ENCODE measurements at regions not wholly inside any gene's neighbourhood (a gene's known extent, or its start where the extent isn't known, plus 50 kb on each side); places are given as distances from the start of the nearest gene placed in this dataset.

DNA sequence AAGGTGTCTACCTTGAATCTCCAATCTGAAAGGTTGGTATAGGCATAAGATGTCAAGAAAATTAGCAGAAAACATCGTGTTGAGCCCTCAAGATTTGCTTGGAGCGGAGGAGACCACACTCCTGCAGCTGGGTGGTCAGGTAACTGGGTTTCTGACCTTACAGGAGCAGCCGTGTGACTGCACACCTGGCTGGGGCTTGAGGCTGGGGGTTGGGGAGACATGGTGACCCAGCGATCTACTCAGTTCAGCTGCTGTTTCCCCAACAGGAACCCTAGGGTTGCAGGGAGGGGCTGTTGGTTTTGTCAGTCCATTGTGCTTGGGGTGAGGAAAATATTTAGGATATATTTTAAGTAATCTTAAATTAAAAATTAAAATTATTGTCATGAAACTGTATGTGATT, 147.0 kb upstream of the ZNF32 start:
- no peaks in the 10 kb centered on the region for H3K9me3 Mint-ChIP-seq
- no peak overlapping the region for H3K27ac Mint-ChIP-seq
- H3K27me3 Mint-ChIP-seq: peaks cover 11 to 18% of the 10 kb centered on the region in 2 donors
- no peaks in the 10 kb centered on the region for H3K4me1 Mint-ChIP-seq
- H3K36me3 Mint-ChIP-seq: no peaks in the 10 kb centered on the region
- H3K4me3 Mint-ChIP-seq: no peak overlapping the region
- DNase-seq (no peak), ATAC-seq (replicated peaks) (no peak)

- Mint-ChIP-seq H3K4me1 (no peaks in the 10 kb centered on the region), H3K4me3 (no peak overlapping the region), H3K27me3 (peaks cover 11 to 18% of the 10 kb centered on the region in 2 donors), H3K36me3 (no peaks in the 10 kb centered on the region), H3K9me3 (no peaks in the 10 kb centered on the region), H3K27ac (no peak overlapping the region)
- DNase-seq (no peak), ATAC-seq (replicated peaks) (no peak)
Observed at GRCh38 chr10:43795093-43795492, 146.4 kb upstream of the ZNF32 start.

- Mint-ChIP-seq H3K36me3 (no peaks in the 10 kb centered on the region), H3K4me1 (no peaks in the 10 kb centered on the region), H3K27ac (no peak overlapping the region), H3K9me3 (no peaks in the 10 kb centered on the region), H3K4me3 (no peak overlapping the region), H3K27me3 (peaks cover 6 to 12% of the 10 kb centered on the region in 2 donors)
- DNase-seq: no peak
- ATAC-seq (replicated peaks): no peak
Observed at GRCh38 chr10:43794181-43794815, 145.6 kb upstream of the ZNF32 start.

GRCh38 chr10:43793704-43794103, 145.0 kb upstream of the ZNF32 start:
- H3K36me3 Mint-ChIP-seq: no peaks in the 10 kb centered on the region
- H3K4me3 Mint-ChIP-seq: no peak overlapping the region
- H3K9me3 Mint-ChIP-seq: peaks cover 0 to 2% of the 10 kb centered on the region in 2 donors
- ATAC-seq (replicated peaks) (no peak), DNase-seq (no peak)
- no peaks in the 10 kb centered on the region for H3K4me1 Mint-ChIP-seq
- H3K27ac Mint-ChIP-seq: no peak overlapping the region
- H3K27me3 Mint-ChIP-seq: peaks cover 0 to 6% of the 10 kb centered on the region in 2 donors

DNA sequence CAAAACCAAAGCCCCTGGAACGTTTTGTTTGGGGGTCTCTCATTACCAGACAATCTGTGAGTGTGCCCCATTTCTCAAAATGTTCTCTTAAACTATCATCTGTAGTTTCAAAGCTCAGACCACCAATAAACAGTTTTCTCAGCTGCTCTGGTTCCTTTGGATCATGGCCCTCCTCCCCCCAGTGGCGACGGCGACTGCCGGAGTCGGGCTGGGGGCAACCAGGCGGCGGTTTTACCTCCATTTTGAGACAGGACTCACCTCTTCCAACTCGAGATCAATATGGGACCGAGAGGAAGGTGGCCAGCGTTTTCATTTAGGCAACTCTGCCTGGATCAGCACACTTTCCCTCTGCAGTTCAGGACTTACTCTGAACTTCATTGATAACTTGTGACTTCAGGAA, 141.5 kb upstream of the ZNF32 start:
- H3K36me3 Mint-ChIP-seq: no peaks in the 10 kb centered on the region
- peaks cover 0 to under 1% of the 10 kb centered on the region in 2 donors for H3K27me3 Mint-ChIP-seq
- no peaks in the 10 kb centered on the region for H3K4me1 Mint-ChIP-seq
- DNase-seq: no peak
- peaks cover 0 to 2% of the 10 kb centered on the region in 2 donors for H3K9me3 Mint-ChIP-seq
- no peak overlapping the region for H3K4me3 Mint-ChIP-seq
- no peak for ATAC-seq (replicated peaks)
- no peak overlapping the region for H3K27ac Mint-ChIP-seq

GRCh38 chr10:43785252-43785651, 136.6 kb upstream of the ZNF32 start:
- ATAC-seq (replicated peaks) (no peak), DNase-seq (no peak)
- no peak overlapping the region for H3K4me3 Mint-ChIP-seq
- no peak overlapping the region for H3K27ac Mint-ChIP-seq
- H3K4me1 Mint-ChIP-seq: no peaks in the 10 kb centered on the region
- H3K27me3 Mint-ChIP-seq: peaks cover 0 to 4% of the 10 kb centered on the region in 2 donors
- peaks cover 0 to 2% of the 10 kb centered on the region in 2 donors for H3K9me3 Mint-ChIP-seq
- H3K36me3 Mint-ChIP-seq: no peaks in the 10 kb centered on the region

- H3K36me3 Mint-ChIP-seq: no peaks in the 10 kb centered on the region
- no peaks in the 10 kb centered on the region for H3K4me1 Mint-ChIP-seq
- no peak for ATAC-seq (replicated peaks)
- peaks cover 0 to 4% of the 10 kb centered on the region in 2 donors for H3K27me3 Mint-ChIP-seq
- no peak overlapping the region for H3K27ac Mint-ChIP-seq
- H3K4me3 Mint-ChIP-seq: no peak overlapping the region
- no peak for DNase-seq
- H3K9me3 Mint-ChIP-seq: no peaks in the 10 kb centered on the region
Observed at GRCh38 chr10:43782814-43783213, 134.1 kb upstream of the ZNF32 start.

DNA sequence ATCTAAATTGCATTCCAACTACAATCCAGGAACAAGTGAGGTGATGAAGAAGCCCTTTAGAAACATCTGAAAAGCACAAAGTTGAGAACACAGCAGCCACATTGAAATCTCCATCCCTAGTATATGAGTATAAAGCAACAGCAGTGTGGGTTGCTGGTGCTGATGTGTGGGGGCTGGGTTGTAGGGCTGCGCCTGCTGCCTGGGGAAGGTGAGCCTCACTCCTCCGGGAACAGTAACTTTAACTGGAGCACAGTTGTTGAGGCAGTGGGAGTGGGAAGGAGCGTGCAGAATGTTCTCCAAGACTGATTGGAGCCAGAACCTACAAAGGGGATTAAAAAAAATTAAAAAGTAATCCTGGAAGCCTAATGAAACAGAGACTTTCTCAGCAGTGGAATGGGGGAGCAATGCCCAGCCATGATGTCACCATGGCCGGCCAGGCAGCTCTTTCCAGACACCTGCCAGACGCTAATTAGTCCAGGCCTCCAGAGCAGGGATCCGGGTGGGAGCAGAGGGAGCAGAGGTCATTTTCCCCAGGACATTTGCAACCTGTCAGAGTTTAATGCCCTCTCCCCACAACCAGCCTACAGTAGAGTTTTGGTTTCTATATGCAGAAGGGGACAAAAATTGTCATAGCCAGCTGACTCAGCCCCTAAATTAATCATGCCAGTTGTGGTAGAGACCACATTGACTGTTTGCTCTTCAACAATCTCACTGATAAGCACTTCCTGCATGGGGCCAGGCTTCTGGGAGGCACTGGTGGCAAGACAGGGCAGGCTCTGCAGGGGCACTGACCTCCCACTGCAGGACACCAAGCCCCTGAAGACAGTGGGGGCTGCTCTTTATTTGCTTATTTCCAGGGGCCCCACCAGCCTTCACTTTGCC, 133.0 kb upstream of the ZNF32 start:
- Mint-ChIP-seq H3K9me3 (no peaks in the 10 kb centered on the region), H3K27me3 (peaks cover 0 to 9% of the 10 kb centered on the region in 2 donors), H3K4me3 (no peak overlapping the region), H3K27ac (no peak overlapping the region), H3K36me3 (no peaks in the 10 kb centered on the region), H3K4me1 (no peaks in the 10 kb centered on the region)
- DNase-seq (no peak), ATAC-seq (replicated peaks) (peak; percentile 14 to 23)

- no peaks in the 10 kb centered on the region for H3K4me1 Mint-ChIP-seq
- ATAC-seq (replicated peaks): no peak
- H3K27me3 Mint-ChIP-seq: peaks cover 0 to 9% of the 10 kb centered on the region in 2 donors
- H3K36me3 Mint-ChIP-seq: no peaks in the 10 kb centered on the region
- H3K4me3 Mint-ChIP-seq: no peak overlapping the region
- no peak for DNase-seq
- H3K9me3 Mint-ChIP-seq: no peaks in the 10 kb centered on the region
- no peak overlapping the region for H3K27ac Mint-ChIP-seq
Observed at GRCh38 chr10:43778571-43778970, 129.9 kb upstream of the ZNF32 start.

DNA sequence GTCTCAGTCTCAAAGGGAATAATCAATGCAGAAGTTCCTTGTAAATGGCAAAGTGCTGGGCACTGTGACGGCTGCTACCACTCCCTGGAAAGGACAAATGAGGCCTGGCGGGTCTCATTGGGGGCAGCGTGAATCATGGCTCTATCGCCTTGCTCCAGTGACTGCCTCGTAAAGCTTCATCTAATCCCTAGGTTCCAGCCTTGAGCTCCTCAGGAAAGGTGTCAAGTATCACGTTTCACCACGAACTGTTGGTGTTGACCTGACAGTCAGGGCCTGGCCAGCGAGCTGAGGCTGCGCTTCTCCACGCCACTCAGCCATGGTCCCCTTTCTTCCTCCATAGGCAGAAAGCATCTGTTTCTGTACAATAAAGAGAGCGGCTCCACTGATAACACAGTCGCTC, 126.7 kb upstream of the ZNF32 start:
- DNase-seq: no peak
- Mint-ChIP-seq H3K27ac (no peak overlapping the region), H3K4me1 (no peaks in the 10 kb centered on the region), H3K36me3 (no peaks in the 10 kb centered on the region), H3K4me3 (no peak overlapping the region), H3K9me3 (peaks cover 2 to 6% of the 10 kb centered on the region in 2 donors), H3K27me3 (peaks cover 6 to 10% of the 10 kb centered on the region in 2 donors)
- no peak for ATAC-seq (replicated peaks)

DNA sequence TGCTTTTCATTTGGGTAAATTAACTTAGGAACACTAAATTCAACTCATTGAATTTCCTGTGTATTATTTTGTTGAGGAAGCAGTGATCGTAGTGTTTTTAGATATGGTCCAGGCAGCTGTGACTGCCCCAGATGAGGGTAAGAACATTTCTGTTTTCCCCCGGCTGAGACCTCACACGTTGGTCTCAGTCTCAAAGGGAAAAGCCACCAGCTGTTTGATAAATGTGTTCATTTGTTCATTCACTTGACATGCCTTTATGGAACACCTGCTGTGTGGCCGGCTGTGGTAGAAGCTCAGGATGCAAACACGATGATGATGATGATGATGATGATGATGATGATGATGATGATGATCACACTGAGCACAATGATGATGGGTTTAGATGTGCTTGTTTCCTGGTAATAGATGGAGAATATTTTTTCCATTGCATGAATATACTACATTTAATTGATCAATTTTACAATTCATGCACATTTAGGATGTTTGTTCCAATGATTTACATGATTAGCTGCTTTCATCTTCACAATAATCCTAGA, 125.6 kb upstream of the ZNF32 start:
- peaks cover 4 to 10% of the 10 kb centered on the region in 2 donors for H3K9me3 Mint-ChIP-seq
- no peaks in the 10 kb centered on the region for H3K36me3 Mint-ChIP-seq
- no peak overlapping the region for H3K27ac Mint-ChIP-seq
- ATAC-seq (replicated peaks): no peak
- DNase-seq: no peak
- no peaks in the 10 kb centered on the region for H3K4me1 Mint-ChIP-seq
- H3K27me3 Mint-ChIP-seq: peaks cover 6 to 10% of the 10 kb centered on the region in 2 donors
- no peak overlapping the region for H3K4me3 Mint-ChIP-seq

DNA sequence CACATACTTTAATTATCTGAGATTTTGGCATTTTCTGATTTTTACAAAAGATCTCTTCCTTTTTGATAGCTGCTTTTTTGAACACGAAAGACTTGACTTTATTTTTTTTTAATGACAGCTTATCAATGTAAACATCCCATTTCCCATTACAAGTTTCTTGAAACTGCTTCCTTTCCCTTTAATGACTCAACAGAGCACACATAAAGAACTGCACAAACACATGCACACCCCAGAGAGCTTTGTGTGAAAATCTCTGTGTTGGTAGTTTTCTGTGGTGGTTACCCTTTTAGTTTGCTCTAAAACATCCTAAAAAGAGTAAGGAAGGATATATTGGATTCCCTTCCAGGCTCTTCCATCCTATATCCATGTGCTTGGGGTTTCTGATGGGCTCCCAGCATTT, 125.1 kb upstream of the ZNF32 start:
- H3K4me1 Mint-ChIP-seq: no peaks in the 10 kb centered on the region
- DNase-seq (no peak), ATAC-seq (replicated peaks) (no peak)
- no peaks in the 10 kb centered on the region for H3K36me3 Mint-ChIP-seq
- no peak overlapping the region for H3K4me3 Mint-ChIP-seq
- H3K27me3 Mint-ChIP-seq: peaks cover 6 to 10% of the 10 kb centered on the region in 2 donors
- H3K9me3 Mint-ChIP-seq: peaks cover 4 to 11% of the 10 kb centered on the region in 2 donors
- H3K27ac Mint-ChIP-seq: no peak overlapping the region

DNA sequence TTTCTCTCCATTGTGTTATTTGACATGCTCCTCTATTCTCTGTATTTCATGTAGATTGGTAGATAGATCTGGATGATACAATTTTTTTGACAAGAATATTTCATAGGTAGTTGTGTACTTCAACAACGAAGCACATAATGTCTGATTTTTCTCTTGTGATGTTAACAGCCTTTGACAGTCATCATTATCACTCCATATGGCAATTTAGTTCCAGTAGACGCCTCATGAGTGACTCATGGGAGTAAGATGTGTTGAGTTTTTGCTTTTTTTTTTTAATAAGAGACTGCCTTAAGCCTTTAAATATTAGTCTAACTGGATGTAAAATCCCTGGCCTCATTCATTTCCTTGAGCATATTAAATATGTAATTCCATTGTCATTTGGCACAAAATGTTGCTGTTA, 123.5 kb upstream of the ZNF32 start:
- Mint-ChIP-seq H3K27ac (no peak overlapping the region), H3K9me3 (peaks cover 6 to 25% of the 10 kb centered on the region in 2 donors), H3K4me3 (no peak overlapping the region), H3K27me3 (peaks cover 6 to 7% of the 10 kb centered on the region in 2 donors), H3K36me3 (no peaks in the 10 kb centered on the region), H3K4me1 (no peaks in the 10 kb centered on the region)
- DNase-seq: no peak
- no peak for ATAC-seq (replicated peaks)

DNA sequence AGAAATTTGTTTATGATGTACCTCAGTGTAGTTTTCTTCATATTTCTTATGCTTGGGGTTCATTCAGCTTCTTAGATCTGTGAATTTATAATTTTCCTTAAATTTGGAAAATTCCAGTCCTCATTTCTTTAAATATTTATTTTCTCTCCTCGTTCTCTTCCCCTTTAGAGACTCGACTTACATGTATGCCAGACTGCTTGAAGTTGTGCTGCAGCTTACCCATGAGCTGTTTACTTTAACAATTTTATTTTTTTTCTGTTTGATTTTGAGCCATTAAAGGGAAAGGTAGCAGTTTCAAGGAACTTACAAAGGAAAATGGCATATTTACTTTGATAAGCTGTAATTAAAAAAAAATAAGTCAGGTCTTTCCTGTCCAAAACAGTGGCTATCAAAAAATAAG, 123.0 kb upstream of the ZNF32 start:
- H3K27ac Mint-ChIP-seq: no peak overlapping the region
- H3K36me3 Mint-ChIP-seq: no peaks in the 10 kb centered on the region
- ATAC-seq (replicated peaks) (no peak), DNase-seq (no peak)
- H3K4me3 Mint-ChIP-seq: no peak overlapping the region
- H3K4me1 Mint-ChIP-seq: no peaks in the 10 kb centered on the region
- peaks cover 7 to 25% of the 10 kb centered on the region in 2 donors for H3K9me3 Mint-ChIP-seq
- H3K27me3 Mint-ChIP-seq: peaks cover 5 to 6% of the 10 kb centered on the region in 2 donors

DNA sequence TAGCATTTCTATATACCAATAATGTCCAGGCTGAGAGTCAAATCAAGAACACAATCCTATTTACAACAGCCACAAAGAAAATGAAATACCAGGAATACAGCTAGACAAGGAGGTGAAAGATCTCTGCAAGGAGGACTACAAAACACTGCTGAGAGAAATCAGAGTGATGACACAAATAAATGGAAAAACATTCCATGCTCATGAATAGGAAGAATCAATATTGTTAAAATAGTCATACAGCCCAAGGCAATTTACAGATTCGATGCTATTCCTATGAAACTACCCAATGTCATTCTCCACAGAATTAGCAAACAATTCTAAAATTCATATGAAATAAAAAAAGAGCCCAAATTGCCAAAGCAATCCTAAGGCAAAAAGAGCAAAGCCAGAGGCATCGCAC, 116.8 kb upstream of the ZNF32 start:
- no peaks in the 10 kb centered on the region for H3K27me3 Mint-ChIP-seq
- no peaks in the 10 kb centered on the region for H3K4me1 Mint-ChIP-seq
- no peaks in the 10 kb centered on the region for H3K36me3 Mint-ChIP-seq
- DNase-seq (no peak), ATAC-seq (replicated peaks) (no peak)
- H3K4me3 Mint-ChIP-seq: no peak overlapping the region
- no peak overlapping the region for H3K27ac Mint-ChIP-seq
- peaks cover 6 to 19% of the 10 kb centered on the region in 2 donors for H3K9me3 Mint-ChIP-seq

Data from stimulated activated naive B cell treated with anti-CD40 and anti-IgM and Interleukin-4, amounts not matched to agents 10 μg/mL and 1 μg/mL and 100 μg/mL, for 72 hours (primary cell).